Breast epithelium (tissue), 3 donors: ENCODE measurements at regions not wholly inside any gene's neighbourhood (a gene's known extent, or its start where the extent isn't known, plus 50 kb on each side); places are given as distances from the start of the nearest gene placed in this dataset.

ENCODE experiments used
- CTCF ChIP-seq, 3 donors: fragments of 450-650 bp; IDR thresholded peaks; one replicate each; pipeline ENCODE4 v1.5.1; 2016 to 2017; ENCODE audit warnings: antibody characterized with exemption in 3 of 3, mild to moderate bottlenecking in 3 of 3, moderate library complexity in 3 of 3
- POLR2AphosphoS5 ChIP-seq, 3 donors: sonication (generic); formaldehyde crosslinking; IDR thresholded peaks; one replicate each; pipeline ENCODE4 v1.6.1; 2017; ENCODE audit warnings: antibody characterized with exemption in 3 of 3

DNA sequence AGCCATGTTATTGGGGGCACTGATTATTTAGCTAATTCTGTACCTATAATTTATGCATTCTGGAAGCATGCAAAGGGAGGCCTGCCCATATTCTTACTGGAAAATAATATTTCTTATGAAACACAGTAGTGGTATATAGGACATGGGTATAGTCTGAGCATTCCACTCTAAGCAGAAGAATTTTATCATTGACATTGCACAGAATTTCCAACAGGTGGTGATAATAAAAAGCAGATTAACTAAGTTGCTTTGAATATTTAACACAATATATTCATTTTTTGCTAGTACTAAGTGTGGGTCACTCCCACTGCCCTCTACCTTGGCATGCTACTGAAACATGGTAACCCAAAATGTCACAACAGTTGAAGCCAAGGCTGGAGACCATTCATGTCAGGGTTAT, 728.8 kb upstream of the FAT3 start:
- TF ChIP-seq CTCF (IDR thresholded peaks at IDR 0.05) = no peak
- no peak for TF ChIP-seq POLR2AphosphoS5 (IDR thresholded peaks at IDR 0.05)
